Activated gamma-delta T cell treated with anti-CD3 and anti-CD28 coated beads, Interleukin-2, amount 50 U/mL, for 16 hours (primary cell): ENCODE measurements at regions not wholly inside any gene's neighbourhood (a gene's known extent, or its start where the extent isn't known, plus 50 kb on each side); places are given as distances from the start of the nearest gene placed in this dataset.

Source experiments
- DNase-seq: peaks from one replicate; pipeline ENCODE4 v3.0.0-alpha.2; 2020; ENCODE audit warnings: low read depth

- no peak for DNase-seq
Measured at GRCh38 chr2:111712940-111713515, 171.0 kb downstream of the ANAPC1 start.

- no peak for DNase-seq
Measured at GRCh38 chr2:111715987-111716904, 167.7 kb downstream of the ANAPC1 start.

GRCh38 chr2:111716905-111717775 is 166.9 kb downstream of the ANAPC1 start:
- DNase-seq = no peak
